SK-N-SH treated with all-trans-retinoic acid at 6 μM for 48 hours (cell line): ENCODE measurements at regions not wholly inside any gene's neighbourhood (a gene's known extent, or its start where the extent isn't known, plus 50 kb on each side); places are given as distances from the start of the nearest gene placed in this dataset.

Source experiments
- ATAC-seq: fragments of 200-7000 bp; cut with Tn5 transposase; 3 replicates; pipeline ENCODE4 v1.9.1; 2020; ENCODE audit warnings: mild to moderate bottlenecking, moderate library complexity
- ARNTL ChIP-seq: fragments of 450-650 bp; formaldehyde crosslinking; IDR thresholded peaks from 2 replicates; pipeline ENCODE4 v1.5.0; 2020; ENCODE audit warnings: low read depth, mild to moderate bottlenecking, moderate library complexity, borderline replicate concordance
- BACH2 ChIP-seq: fragments of 250-450 bp; sonication (Bioruptor Pico); IDR thresholded peaks from 2 replicates; pipeline ENCODE4 v1.9.0; 2021; ENCODE audit warnings: mild to moderate bottlenecking, borderline replicate concordance
- CREB5 ChIP-seq: fragments of 250-450 bp; sonication (Bioruptor Pico); IDR thresholded peaks from 2 replicates; pipeline ENCODE4 v1.5.1; 2020; ENCODE audit warnings: low read depth, mild to moderate bottlenecking, moderate library complexity
- CSRNP3 ChIP-seq: fragments of 250-450 bp; sonication (Bioruptor Pico); IDR thresholded peaks from 2 replicates; pipeline ENCODE4 v1.5.1; 2021; ENCODE audit warnings: mild to moderate bottlenecking, moderate library complexity
- GLIS3 ChIP-seq: fragments of 250-450 bp; sonication (Bioruptor Pico); IDR thresholded peaks from 2 replicates; pipeline ENCODE4 v1.5.0; 2020; ENCODE audit warnings: mild to moderate bottlenecking, moderate library complexity
- ISL1 ChIP-seq: fragments of 250-450 bp; sonication (Bioruptor Pico); IDR thresholded peaks from 2 replicates; pipeline ENCODE4 v2.1.2; 2022; ENCODE audit warnings: mild to moderate bottlenecking, moderate library complexity
- OSR1 ChIP-seq: fragments of 250-450 bp; sonication (Bioruptor Pico); IDR thresholded peaks from 2 replicates; pipeline ENCODE4 v1.8.0; 2022; ENCODE audit warnings: moderate library complexity, mild to moderate bottlenecking, inconsistent platforms
- PATZ1 ChIP-seq: fragments of 250-450 bp; sonication (Bioruptor Pico); IDR thresholded peaks from 2 replicates; pipeline ENCODE4 v1.8.0; 2020; ENCODE audit warnings: mild to moderate bottlenecking, moderate library complexity, borderline replicate concordance
- POU6F1 ChIP-seq: fragments of 250-450 bp; sonication (Bioruptor Pico); IDR thresholded peaks from 2 replicates; pipeline ENCODE4 v1.8.0; 2021; ENCODE audit warnings: low read depth, mild to moderate bottlenecking, moderate library complexity, borderline replicate concordance
- PPARA ChIP-seq: fragments of 250-450 bp; sonication (Bioruptor Pico); IDR thresholded peaks from 2 replicates; pipeline ENCODE4 v1.5.0; 2020; ENCODE audit warnings: mild to moderate bottlenecking, borderline replicate concordance
- RARB ChIP-seq: fragments of 250-450 bp; sonication (Bioruptor Pico); IDR thresholded peaks from 2 replicates; pipeline ENCODE4 v1.8.0; 2021; ENCODE audit warnings: mild to moderate bottlenecking, moderate library complexity
- SNAI2 ChIP-seq: fragments of 250-450 bp; sonication (Bioruptor Pico); IDR thresholded peaks from 2 replicates; pipeline ENCODE4 v1.5.0; 2020; ENCODE audit warnings: mild to moderate bottlenecking, moderate library complexity
- TCF4 ChIP-seq: fragments of 250-450 bp; sonication (Bioruptor Pico); IDR thresholded peaks from 2 replicates; pipeline ENCODE4 v1.8.0; 2021; ENCODE audit warnings: mild to moderate bottlenecking, moderate library complexity, borderline replicate concordance
- TSHZ2 ChIP-seq: fragments of 250-450 bp; sonication (Bioruptor Pico); IDR thresholded peaks from 2 replicates; pipeline ENCODE4 v1.5.0; 2020; ENCODE audit warnings: mild to moderate bottlenecking, moderate library complexity
- ZC3H10 ChIP-seq: fragments of 250-450 bp; sonication (Bioruptor Pico); IDR thresholded peaks from 2 replicates; pipeline ENCODE4 v1.5.1; 2021; ENCODE audit warnings: mild to moderate bottlenecking, moderate library complexity
- ZFP3 ChIP-seq: fragments of 250-450 bp; sonication (Bioruptor Pico); IDR thresholded peaks from 2 replicates; pipeline ENCODE4 v1.5.0; 2020; ENCODE audit warnings: mild to moderate bottlenecking, moderate library complexity
- ZFP30 ChIP-seq: fragments of 450-650 bp; formaldehyde crosslinking; IDR thresholded peaks from 2 replicates; pipeline ENCODE4 v1.5.0; 2022; ENCODE audit warnings: mild to moderate bottlenecking, moderate library complexity
- ZNF565 ChIP-seq: fragments of 450-650 bp; formaldehyde crosslinking; conservative IDR thresholded peaks from 2 replicates; pipeline ENCODE4 v1.5.0; 2020; ENCODE audit warnings: low read depth, mild to moderate bottlenecking, moderate library complexity
- ZNF70 ChIP-seq: fragments of 450-650 bp; formaldehyde crosslinking; IDR thresholded peaks from 2 replicates; pipeline ENCODE4 v1.5.0; 2020; ENCODE audit warnings: mild to moderate bottlenecking, moderate library complexity

GRCh38 chr13:78247362-78247761, 328.7 kb upstream of the EDNRB start:
- no peak for TF ChIP-seq GLIS3 (CRISPR knock-in tag)
- TF ChIP-seq ISL1 (CRISPR knock-in tag), result no peak
- no peak for TF ChIP-seq CREB5 (CRISPR knock-in tag)
- no peak for TF ChIP-seq PPARA (CRISPR knock-in tag)
- TF ChIP-seq ZNF70 (CRISPR knock-in tag), result no peak
- no peak for ATAC-seq

- no peak for TF ChIP-seq TCF4 (CRISPR knock-in tag)
- TF ChIP-seq ZC3H10 (CRISPR knock-in tag), result no peak
- TF ChIP-seq PATZ1 (CRISPR knock-in tag), result no peak
- no peak for TF ChIP-seq ZNF565 (CRISPR knock-in tag)
- no peak for TF ChIP-seq RARB (CRISPR knock-in tag)
- no peak for TF ChIP-seq BACH2 (CRISPR knock-in tag)
- no peak for TF ChIP-seq GLIS3 (CRISPR knock-in tag)
- no peak for TF ChIP-seq TSHZ2 (CRISPR knock-in tag)
- TF ChIP-seq ZFP30 (CRISPR knock-in tag), result no peak
- no peak for TF ChIP-seq ZFP3 (CRISPR knock-in tag)
- no peak for TF ChIP-seq POU6F1 (CRISPR knock-in tag)
- TF ChIP-seq OSR1, result no peak
- peak; percentile 75 for ATAC-seq
Measured at GRCh38 chr13:78241278-78241919, 322.8 kb upstream of the EDNRB start.

GRCh38 chr13:78239714-78240113, 321.1 kb upstream of the EDNRB start:
- ATAC-seq, result no peak
- TF ChIP-seq ZNF70 (CRISPR knock-in tag) (no peak), ARNTL (no peak), OSR1 (no peak), ZNF565 (CRISPR knock-in tag) (no peak), TSHZ2 (CRISPR knock-in tag) (no peak), ZFP30 (CRISPR knock-in tag) (no peak)
- TF ChIP-seq, all 23 proteins: peak for 0

GRCh38 chr13:78238911-78239310, 320.3 kb upstream of the EDNRB start:
- no peak for ATAC-seq
- TF ChIP-seq CSRNP3 (CRISPR knock-in tag) (no peak), ZFP3 (CRISPR knock-in tag) (no peak), BACH2 (CRISPR knock-in tag) (no peak), OSR1 (no peak), ZNF70 (CRISPR knock-in tag) (no peak), ARNTL (no peak), ZFP30 (CRISPR knock-in tag) (no peak), SNAI2 (no peak), ZC3H10 (CRISPR knock-in tag) (no peak), CREB5 (CRISPR knock-in tag) (no peak), ZNF565 (CRISPR knock-in tag) (no peak)
